Common myeloid progenitor, CD34-positive (primary cell): ENCODE measurements at regions not wholly inside any gene's neighbourhood (a gene's known extent, or its start where the extent isn't known, plus 50 kb on each side); places are given as distances from the start of the nearest gene placed in this dataset.

Source experiments
- CTCF ChIA-PET: fragments of 350-600 bp; sonication (Branson Sonifier 250); formaldehyde crosslinking; loops from one replicate; lab custom pipeline; 2021; ENCODE audit warnings: antibody characterized with exemption; lab: Charles Lee
- POLR2A ChIA-PET: fragments of 350-600 bp; sonication (Branson Sonifier 250); formaldehyde crosslinking; loops from one replicate; lab custom pipeline; 2021; ENCODE audit warnings: antibody characterized with exemption; lab: Charles Lee
- DNase-seq, 3 donors: peaks; one replicate each; pipeline versions ENCODE4 v3.0.0 to v3.0.0-alpha.2; 2013
- H3K27ac ChIP-seq, 2 experiments: 1 replicate in 1 of 2; 2 replicates in 1 of 2; pipeline ENCODE4 v1.7.0; 2013; ENCODE audit warnings: inconsistent platforms in 2 of 2, low read length in 2 of 2, mild to moderate bottlenecking in 2 of 2, low read depth in 1 of 2, moderate library complexity in 1 of 2; ENCODE audit not compliant: severe bottlenecking in 2 of 2, insufficient read depth in 1 of 2, poor library complexity in 1 of 2
- H3K27me3 ChIP-seq, 5 experiments: replicated peaks in 2 of 5; 1 replicate in 3 of 5; 2 replicates in 2 of 5; pipeline versions ENCODE4 v1.6.1 to v1.7.0; 2013; ENCODE audit warnings: low read length in 4 of 5, mild to moderate bottlenecking in 2 of 5, moderate library complexity in 2 of 5, inconsistent platforms in 1 of 5; ENCODE audit not compliant: insufficient read depth in 5 of 5, control insufficient read depth in 4 of 5
- H3K36me3 ChIP-seq, 4 experiments: 1 replicate in 2 of 4; 2 replicates in 2 of 4; pipeline versions ENCODE4 v1.6.1 to v1.7.0; 2013; ENCODE audit warnings: low read length in 3 of 4, control low read depth in 1 of 4, mild to moderate bottlenecking in 1 of 4; ENCODE audit not compliant: control insufficient read depth in 4 of 4, insufficient read depth in 4 of 4
- H3K4me1 ChIP-seq, 4 experiments: 1 replicate in 3 of 4; 2 replicates in 1 of 4; pipeline versions ENCODE4 v1.6.1 to v1.7.1; 2013; ENCODE audit warnings: low read length in 3 of 4, mild to moderate bottlenecking in 3 of 4, control low read depth in 1 of 4, inconsistent platforms in 1 of 4, moderate library complexity in 1 of 4; ENCODE audit not compliant: control insufficient read depth in 4 of 4, insufficient read depth in 4 of 4; ENCODE audit errors: control extremely low read depth in 1 of 4
- H3K4me3 ChIP-seq, 7 experiments: 1 replicate in 4 of 7; 2 replicates in 3 of 7; pipeline versions ENCODE4 v1.5.1 to v1.7.0; 2013; ENCODE audit warnings: mild to moderate bottlenecking in 7 of 7, low read length in 6 of 7, moderate library complexity in 6 of 7, inconsistent platforms in 2 of 7, low read depth in 2 of 7, control low read depth in 1 of 7; ENCODE audit not compliant: insufficient read depth in 4 of 7, control insufficient read depth in 1 of 7; ENCODE audit errors: extremely low read depth in 1 of 7
- H3K9me3 ChIP-seq, 5 experiments: 1 replicate in 4 of 5; 2 replicates in 1 of 5; pipeline versions ENCODE4 v1.6.1 to v1.7.1; 2013; ENCODE audit warnings: low read length in 4 of 5, mild to moderate bottlenecking in 2 of 5, inconsistent platforms in 1 of 5, low read depth in 1 of 5, moderate library complexity in 1 of 5; ENCODE audit not compliant: control insufficient read depth in 4 of 5, insufficient read depth in 2 of 5; ENCODE audit errors: control extremely low read depth in 1 of 5
- WGBS: methylation state at CpG from one replicate; pipeline ENCODE4 v1.1.5; 2013; ENCODE audit not compliant: insufficient coverage; 5-methylcytosine and 5-hydroxymethylcytosine counted together

DNA sequence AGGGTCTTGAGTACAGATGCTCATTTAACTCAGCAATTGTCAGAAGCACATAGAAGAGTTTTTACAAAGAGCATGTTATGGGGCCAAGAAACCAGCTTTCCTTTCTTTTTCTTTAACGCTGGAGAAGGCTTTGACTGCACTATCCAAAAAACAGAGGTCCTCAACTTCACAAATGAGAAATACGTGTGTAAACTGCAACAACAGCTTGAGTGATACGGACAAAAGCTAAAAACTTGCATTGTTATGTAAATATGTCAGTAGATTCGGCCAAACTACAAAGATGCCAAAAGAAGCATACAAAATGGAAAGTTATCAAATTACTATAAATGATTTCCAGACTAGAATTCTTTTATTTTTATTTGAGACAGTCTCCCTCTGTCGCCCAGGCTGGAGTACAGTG lies 62.4 kb upstream of the C10orf90 start:
- peaks cover 0 to 23% (median 5%) of the 10 kb centered on the region in 5 experiments for H3K27me3 ChIP-seq
- 100% methylated on average over 1 of the region's 5 CpGs for WGBS
- no peaks in the 10 kb centered on the region for H3K36me3 ChIP-seq
- H3K9me3 ChIP-seq, result peaks cover 0 to 3% (median 2%) of the 10 kb centered on the region in 5 experiments
- H3K27ac ChIP-seq, result no peak overlapping the region
- POLR2A ChIA-PET, result no interaction called here
- no peak overlapping the region for H3K4me3 ChIP-seq
- CTCF ChIA-PET, result interaction anchor here (1.2 kb wide), 1 partner anchor 9 kb away, joined by 3 read pairs; no protein-coding TSS in a partner anchor
- no peaks in the 10 kb centered on the region for H3K4me1 ChIP-seq
- no peak for DNase-seq

- H3K9me3 ChIP-seq, result no peaks in the 10 kb centered on the region
- no peaks in the 10 kb centered on the region for H3K36me3 ChIP-seq
- POLR2A ChIA-PET, result no interaction called here
- peaks cover 0 to 23% (median 5%) of the 10 kb centered on the region in 5 experiments for H3K27me3 ChIP-seq
- 82% methylated on average over 2 of the region's 3 CpGs for WGBS
- H3K4me1 ChIP-seq, result no peaks in the 10 kb centered on the region
- CTCF ChIA-PET, result interaction anchor here (1.5 kb wide), 1 partner anchor 14 kb away, joined by 3 read pairs; no protein-coding TSS in a partner anchor
- H3K4me3 ChIP-seq, result no peak overlapping the region
- H3K27ac ChIP-seq, result no peak overlapping the region
- DNase-seq, result no peak
Measured at GRCh38 chr10:126734015-126734414, 63.5 kb upstream of the C10orf90 start.

DNA sequence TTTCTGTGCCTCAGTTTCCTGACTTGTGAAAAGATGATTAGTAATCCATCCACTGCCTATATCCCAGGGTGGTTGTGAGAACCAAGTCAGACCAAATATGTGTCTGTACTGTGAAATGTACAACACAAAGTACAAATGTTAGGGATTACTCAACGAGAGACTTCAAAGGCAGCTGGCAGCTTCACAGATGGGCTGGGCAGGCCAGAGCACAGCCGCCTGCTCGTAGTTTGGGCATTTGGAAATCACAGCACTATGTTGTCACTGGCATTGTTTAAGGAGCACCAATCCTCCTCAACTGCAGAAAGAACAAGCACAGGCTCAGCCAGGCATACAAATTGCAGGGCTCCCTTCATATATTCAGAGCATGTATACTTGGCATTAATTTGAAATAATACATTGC lies 64.5 kb upstream of the C10orf90 start:
- 93% methylated on average over 3 of the region's 3 CpGs for WGBS
- ChIA-PET CTCF (interaction anchor here (1.5 kb wide), 1 partner anchor 15 kb away, joined by 3 read pairs; no protein-coding TSS in a partner anchor), POLR2A (no interaction called here)
- H3K4me1 ChIP-seq, result no peaks in the 10 kb centered on the region
- H3K36me3 ChIP-seq, result no peaks in the 10 kb centered on the region
- H3K27me3 ChIP-seq, result peaks cover 0 to 27% (median 2%) of the 10 kb centered on the region in 5 experiments
- no peak overlapping the region for H3K4me3 ChIP-seq
- H3K9me3 ChIP-seq, result no peaks in the 10 kb centered on the region
- H3K27ac ChIP-seq, result no peak overlapping the region
- DNase-seq, result no peak

DNA sequence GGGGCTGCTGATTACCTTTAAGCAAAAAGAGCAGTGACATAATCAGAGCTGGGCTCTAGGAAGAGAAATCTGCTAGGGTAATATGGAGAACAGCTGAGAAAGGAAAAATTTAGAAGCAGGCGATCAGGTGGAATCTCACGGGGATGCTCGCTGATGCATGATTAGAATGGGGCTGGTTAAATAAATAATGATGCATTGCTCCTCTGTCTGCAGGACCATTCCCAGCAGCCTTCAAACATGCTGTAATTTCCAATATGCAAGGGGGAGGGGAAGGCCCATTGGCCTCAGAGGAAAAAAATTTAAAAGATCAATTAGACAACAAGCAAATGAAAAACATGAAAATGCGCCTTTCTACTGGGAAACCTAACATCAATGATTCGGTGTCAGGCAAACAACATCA lies 65.6 kb upstream of the C10orf90 start:
- CTCF ChIA-PET, result no interaction called here
- Histone ChIP-seq H3K27ac (no peak overlapping the region), H3K36me3 (no peaks in the 10 kb centered on the region), H3K4me3 (no peak overlapping the region), H3K9me3 (no peaks in the 10 kb centered on the region), H3K27me3 (peaks cover 0 to 27% (median under 1%) of the 10 kb centered on the region in 5 experiments), H3K4me1 (no peaks in the 10 kb centered on the region)
- POLR2A ChIA-PET, result no interaction called here
- WGBS, result 96% methylated on average over 5 of the region's 5 CpGs
- DNase-seq, result no peak

DNA sequence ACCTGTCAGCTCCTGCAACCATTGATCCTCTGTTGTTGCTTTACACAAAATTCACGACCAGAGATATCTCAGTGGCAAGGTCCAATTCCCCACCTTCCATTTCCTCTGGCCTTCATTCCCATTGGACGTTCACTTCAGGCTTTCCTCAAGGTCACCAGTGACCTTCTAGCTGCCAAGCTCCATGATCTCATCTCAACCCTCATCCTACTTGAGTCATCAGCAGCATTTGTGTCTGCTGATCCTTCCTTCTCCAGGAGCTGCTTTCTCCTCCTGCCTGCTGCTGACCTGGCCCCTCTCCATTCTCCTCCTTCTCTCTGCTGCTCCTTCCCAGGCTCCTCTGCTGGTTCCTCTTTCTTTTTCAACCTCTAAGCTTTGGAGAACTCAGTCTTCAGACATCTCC lies 66.2 kb upstream of the C10orf90 start:
- WGBS, result 97% methylated on average over 2 of the region's 2 CpGs
- Histone ChIP-seq H3K36me3 (no peaks in the 10 kb centered on the region), H3K27ac (no peak overlapping the region), H3K4me1 (no peaks in the 10 kb centered on the region), H3K4me3 (no peak overlapping the region), H3K9me3 (no peaks in the 10 kb centered on the region), H3K27me3 (peaks cover 0 to 30% (median 0%) of the 10 kb centered on the region in 5 experiments)
- ChIA-PET POLR2A (no interaction called here), CTCF (no interaction called here)
- DNase-seq, result no peak

DNA sequence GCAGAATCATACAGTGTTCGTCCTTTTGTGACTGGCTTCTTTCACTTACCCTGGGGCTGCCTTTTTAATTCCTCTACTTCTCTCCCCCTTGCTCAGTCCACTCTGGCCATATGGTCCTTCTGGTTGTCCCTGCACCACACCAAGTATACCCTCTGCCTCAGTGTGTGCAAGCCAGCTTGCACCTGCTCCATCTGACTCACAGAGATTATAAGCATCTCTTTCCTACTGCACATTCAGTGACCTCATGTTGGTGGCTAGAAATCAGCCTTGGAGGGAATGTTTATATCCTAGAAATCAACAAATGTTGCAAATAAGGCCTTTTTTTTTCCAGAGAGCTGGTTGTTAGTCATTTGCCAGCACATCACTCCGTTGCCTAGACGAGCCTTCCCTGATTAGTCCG lies 67.5 kb upstream of the C10orf90 start:
- Histone ChIP-seq H3K27me3 (peaks cover 0 to 33% (median 0%) of the 10 kb centered on the region in 5 experiments), H3K27ac (no peak overlapping the region), H3K4me1 (no peaks in the 10 kb centered on the region), H3K9me3 (no peaks in the 10 kb centered on the region), H3K4me3 (no peak overlapping the region), H3K36me3 (no peaks in the 10 kb centered on the region)
- CTCF ChIA-PET, result no interaction called here
- no peak for DNase-seq
- WGBS, result 98% methylated on average over 4 of the region's 4 CpGs
- POLR2A ChIA-PET, result no interaction called here

DNA sequence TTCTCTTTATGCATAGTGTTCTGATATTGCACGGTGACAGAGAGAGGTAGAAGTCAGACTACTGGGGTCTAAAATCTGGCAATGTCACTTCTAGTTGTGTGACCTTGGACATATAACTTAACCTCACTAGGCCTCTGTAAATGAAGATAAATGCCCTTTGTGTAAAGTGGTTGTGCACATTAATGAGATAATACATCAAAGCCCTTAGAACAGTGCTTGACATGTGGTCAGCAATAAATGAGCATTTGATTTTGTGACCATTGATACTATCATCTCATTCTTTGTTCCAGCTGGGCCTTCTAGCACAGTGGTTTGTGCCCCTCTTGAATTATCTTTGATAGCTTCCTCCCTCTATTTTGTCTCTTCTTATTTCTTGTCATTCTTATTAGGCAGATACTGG lies 74.1 kb upstream of the C10orf90 start:
- Histone ChIP-seq H3K36me3 (no peaks in the 10 kb centered on the region), H3K9me3 (no peaks in the 10 kb centered on the region), H3K4me3 (no peak overlapping the region), H3K4me1 (no peaks in the 10 kb centered on the region), H3K27me3 (peaks cover 0 to 7% (median 0%) of the 10 kb centered on the region in 5 experiments), H3K27ac (no peak overlapping the region)
- POLR2A ChIA-PET, result no interaction called here
- CTCF ChIA-PET, result interaction anchor here (1.0 kb wide), 1 partner anchor 15 kb away, joined by 3 read pairs; no protein-coding TSS in a partner anchor
- no peak for DNase-seq
- WGBS, result no CpG with 5 or more reads among the region's 1 CpG
